Thoracic aorta (tissue), 2 donors: ENCODE measurements at regions not wholly inside any gene's neighbourhood (a gene's known extent, or its start where the extent isn't known, plus 50 kb on each side); places are given as distances from the start of the nearest gene placed in this dataset.

ENCODE experiments used
- ATAC-seq: fragments of 150-250 bp; one replicate; pipeline ENCODE4 v1.8.0; 2017; ENCODE audit warnings: low read depth; ENCODE audit not compliant: insufficient number of reproducible peaks, low FRiP score
- DNase-seq: peaks from one replicate; pipeline ENCODE4 v3.0.0-alpha.2; 2020; ENCODE audit warnings: low spot score
- H3K27ac ChIP-seq, 2 donors: fragments of 200-600 bp; sonication (generic); 1 replicate in 1 of 2; 2 replicates in 1 of 2; pipeline ENCODE4 v1.5.1; 2016; ENCODE audit warnings: mild to moderate bottlenecking in 2 of 2, moderate library complexity in 2 of 2
- H3K27me3 ChIP-seq: fragments of 200-600 bp; sonication (generic); replicated peaks from 2 replicates; pipeline ENCODE4 v1.6.0; 2016; ENCODE audit warnings: mild to moderate bottlenecking; ENCODE audit not compliant: insufficient read depth
- H3K36me3 ChIP-seq: fragments of 200-600 bp; sonication (generic); one replicate; pipeline ENCODE4 v1.5.1; 2016
- H3K4me1 ChIP-seq, 2 donors: fragments of 200-600 bp; sonication (generic); 1 replicate in 1 of 2; 2 replicates in 1 of 2; pipeline versions ENCODE4 v1.5.1 to v1.6.0; 2016; ENCODE audit warnings: low read depth in 2 of 2, mild to moderate bottlenecking in 1 of 2; ENCODE audit not compliant: control insufficient read depth in 1 of 2
- H3K4me3 ChIP-seq: fragments of 200-600 bp; sonication (generic); 2 replicates; pipeline ENCODE4 v1.5.1; 2016; ENCODE audit warnings: mild to moderate bottlenecking
- H3K9me3 ChIP-seq: fragments of 200-600 bp; sonication (generic); 2 replicates; pipeline ENCODE4 v1.5.1; 2016
- CTCF ChIP-seq: fragments of 200-600 bp; sonication (generic); IDR thresholded peaks from one replicate; pipeline ENCODE4 v1.5.1; 2019; ENCODE audit warnings: antibody characterized with exemption

- Histone ChIP-seq H3K27ac (no peak overlapping the region), H3K27me3 (no peaks in the 10 kb centered on the region), H3K4me1 (peaks cover 18 to 66% of the 10 kb centered on the region in 2 donors), H3K9me3 (no peaks in the 10 kb centered on the region), H3K36me3 (no peaks in the 10 kb centered on the region), H3K4me3 (no peak overlapping the region)
- ATAC-seq: no peak
- no peak for DNase-seq
- no peak for TF ChIP-seq CTCF
These were observed 88.2 kb upstream of the SLC25A33 start for GRCh38 chr1:9451081-9451480.

- ATAC-seq: no peak
- peaks cover 18 to 50% of the 10 kb centered on the region in 2 donors for H3K4me1 ChIP-seq
- H3K27ac ChIP-seq: no peak overlapping the region
- no peak for TF ChIP-seq CTCF
- no peaks in the 10 kb centered on the region for H3K27me3 ChIP-seq
- H3K9me3 ChIP-seq: no peaks in the 10 kb centered on the region
- no peak for DNase-seq
- no peaks in the 10 kb centered on the region for H3K36me3 ChIP-seq
- H3K4me3 ChIP-seq: no peak overlapping the region
These were observed 86.6 kb upstream of the SLC25A33 start for GRCh38 chr1:9452516-9453140.

- Histone ChIP-seq H3K4me3 (no peak overlapping the region), H3K4me1 (peaks cover 13 to 43% of the 10 kb centered on the region in 2 donors), H3K27ac (no peak overlapping the region), H3K27me3 (no peaks in the 10 kb centered on the region), H3K9me3 (no peaks in the 10 kb centered on the region), H3K36me3 (no peaks in the 10 kb centered on the region)
- ATAC-seq (no peak), DNase-seq (no peak)
- no peak for TF ChIP-seq CTCF
These were observed 85.9 kb upstream of the SLC25A33 start for GRCh38 chr1:9453375-9453774.

- Histone ChIP-seq H3K9me3 (no peaks in the 10 kb centered on the region), H3K36me3 (no peaks in the 10 kb centered on the region), H3K4me1 (peaks cover 8 to 38% of the 10 kb centered on the region in 2 donors), H3K27me3 (no peaks in the 10 kb centered on the region), H3K27ac (no peak overlapping the region), H3K4me3 (no peak overlapping the region)
- no peak for TF ChIP-seq CTCF
- DNase-seq: no peak
- ATAC-seq: no peak
These were observed 85.4 kb upstream of the SLC25A33 start for GRCh38 chr1:9453779-9454418.

GRCh38 chr1:9454494-9455066, 84.7 kb upstream of the SLC25A33 start:
- no peak for TF ChIP-seq CTCF
- H3K4me1 ChIP-seq: peaks cover 7 to 34% of the 10 kb centered on the region in 2 donors
- H3K27ac ChIP-seq: no peak overlapping the region
- DNase-seq (no peak), ATAC-seq (no peak)
- no peaks in the 10 kb centered on the region for H3K27me3 ChIP-seq
- no peaks in the 10 kb centered on the region for H3K9me3 ChIP-seq
- no peaks in the 10 kb centered on the region for H3K36me3 ChIP-seq
- H3K4me3 ChIP-seq: no peak overlapping the region
